GM18867 (cell line): ENCODE measurements at regions not wholly inside any gene's neighbourhood (a gene's known extent, or its start where the extent isn't known, plus 50 kb on each side); places are given as distances from the start of the nearest gene placed in this dataset.

Source experiments
- ATAC-seq: cut with Tn5 transposase; IDR thresholded peaks from one replicate; pipeline ENCODE4 v1.9.1; 2021; ENCODE audit warnings: mild to moderate bottlenecking, moderate library complexity; ENCODE audit not compliant: unreplicated experiment

DNA sequence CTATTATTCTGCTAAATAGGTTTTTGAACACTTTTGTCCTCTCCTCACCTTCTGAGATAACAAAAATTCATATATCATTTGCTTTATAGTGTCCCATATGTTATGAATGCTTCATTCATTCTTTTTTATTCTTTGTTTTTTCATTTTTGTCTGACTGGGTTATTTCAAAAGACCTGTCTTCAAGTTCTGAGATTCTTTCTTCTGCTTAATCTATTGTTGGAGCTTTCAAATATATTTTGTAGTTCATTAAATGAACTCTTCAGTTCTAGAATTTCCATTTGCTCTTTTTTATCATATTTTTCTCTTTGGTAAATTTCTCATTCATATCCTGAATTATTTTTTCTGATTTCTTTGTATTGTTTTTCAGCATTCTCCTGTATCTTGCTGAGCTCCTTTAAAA is 53.1 kb upstream of the SCIN start:
- ATAC-seq: no peak

DNA sequence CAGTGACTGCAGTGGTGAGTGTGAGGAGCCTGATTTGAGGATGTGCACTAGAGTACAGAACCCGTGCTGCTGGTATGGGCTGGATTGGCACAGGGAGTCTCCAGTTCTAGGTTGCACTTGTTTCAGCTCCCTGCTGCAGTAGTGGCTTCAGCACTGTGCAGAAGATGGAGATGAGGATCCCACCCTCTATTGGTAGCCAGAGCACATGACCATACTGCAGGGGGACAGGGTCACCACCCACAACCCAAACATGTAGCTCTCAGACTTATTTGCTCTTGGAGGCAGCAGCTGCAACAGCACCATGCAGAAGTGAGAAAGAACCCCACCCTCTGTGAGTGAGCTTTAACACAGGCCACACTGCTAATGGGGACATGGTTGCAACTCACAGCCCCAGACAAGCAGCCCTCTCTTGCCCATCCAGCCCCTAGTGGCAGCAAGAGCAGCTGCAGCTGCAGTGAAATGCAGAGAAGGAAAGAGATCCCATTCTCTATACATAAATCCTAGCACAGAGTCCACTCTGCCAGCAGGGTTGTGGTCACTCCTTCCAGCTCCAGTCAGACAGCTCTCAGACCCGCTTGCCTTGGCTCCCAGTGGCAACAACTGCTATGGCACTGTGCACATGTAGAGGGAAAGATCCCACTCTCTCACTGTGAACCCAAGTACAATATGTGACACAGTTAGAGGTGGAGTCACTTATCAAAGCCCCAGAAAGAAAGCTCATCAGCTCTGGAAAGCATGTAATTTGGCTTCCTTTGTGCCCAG is 51.4 kb upstream of the SCIN start:
- peak; percentile 95 for ATAC-seq

GRCh38 chr7:12519682-12520009 is 50.9 kb upstream of the SCIN start:
- ATAC-seq: no peak
